ENCODE measurements at regions not wholly inside any gene's neighbourhood (a gene's known extent, or its start where the extent isn't known, plus 50 kb on each side); places are given as distances from the start of the nearest gene placed in this dataset.

DNA sequence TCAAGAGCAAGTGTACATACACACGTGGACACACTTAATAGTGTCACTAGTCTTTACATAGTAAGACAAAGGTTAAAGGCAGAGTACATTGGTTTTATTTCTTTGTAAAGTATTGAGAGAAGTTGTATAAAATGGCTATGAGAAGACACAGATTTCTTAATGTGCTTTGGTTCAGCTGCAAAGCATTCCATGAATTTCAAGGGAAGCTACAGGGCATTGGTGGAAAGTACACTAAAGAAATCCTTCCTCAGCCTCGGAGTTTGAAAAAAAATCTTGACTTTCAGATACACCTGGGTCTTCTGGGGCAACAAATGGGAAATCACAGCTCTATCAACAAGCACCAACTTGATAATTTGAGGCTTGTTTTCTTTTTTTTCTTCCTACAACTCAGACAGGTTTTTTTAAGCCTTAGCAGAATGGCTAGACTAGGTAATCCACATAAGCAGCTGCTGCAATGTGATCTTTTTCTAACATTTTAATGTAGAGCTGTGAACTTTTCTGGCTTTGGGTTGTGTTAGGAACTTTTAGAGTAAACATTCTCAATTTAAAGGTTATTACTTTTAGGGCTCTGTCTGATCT, 140.4 kb upstream of the FST start:
- TF ChIP-seq EZH2 (IDR thresholded peaks at IDR 0.05; ENCODE audit: insufficient read depth, poor library complexity, severe bottlenecking) (no peak), EZH2phosphoT487 (IDR thresholded peaks at IDR 0.05; ENCODE audit: insufficient read depth, low read depth) (no peak)

Data from GM23248 (cell line).